Adrenal gland (tissue), 9 donors: ENCODE measurements at regions not wholly inside any gene's neighbourhood (a gene's known extent, or its start where the extent isn't known, plus 50 kb on each side); places are given as distances from the start of the nearest gene placed in this dataset.

Experiments used
- DNase-seq, 7 donors: peaks; one replicate each; pipeline ENCODE4 v3.0.0-alpha.2; 2019 to 2020
- H3K27ac ChIP-seq, 5 donors: fragments of 200-600 bp; sonication (generic) in 4 of 5; 1 replicate in 3 of 5; 2 replicates in 2 of 5; pipeline versions ENCODE4 v1.5.1 to v1.8.0; 2016 to 2020; ENCODE audit warnings: mild to moderate bottlenecking in 1 of 5
- H3K27me3 ChIP-seq: fragments of 200-600 bp; 2 replicates; pipeline ENCODE4 v1.8.0; 2021
- H3K36me3 ChIP-seq, 2 donors: fragments of 200-600 bp; replicated peaks in 1 of 2; 1 replicate in 1 of 2; 2 replicates in 1 of 2; pipeline versions ENCODE4 v1.5.1 to v1.8.0; 2018 to 2022
- H3K4me1 ChIP-seq, 2 donors: fragments of 200-600 bp; replicated peaks in 1 of 2; 1 replicate in 1 of 2; 2 replicates in 1 of 2; pipeline versions ENCODE4 v1.5.1 to v1.8.0; 2018 to 2021
- H3K4me3 ChIP-seq, 4 donors: fragments of 200-600 bp; sonication (generic) in 3 of 4; one replicate each; pipeline ENCODE4 v1.5.1; 2016 to 2018
- H3K9me3 ChIP-seq, 3 donors: fragments of 200-600 bp; sonication (generic) in 1 of 3; replicated peaks in 1 of 3; 1 replicate in 2 of 3; 2 replicates in 1 of 3; pipeline versions ENCODE4 v1.5.1 to v1.8.0; 2016 to 2021
- CTCF ChIP-seq, 6 experiments: fragments of 450-650 bp in 4 of 6; fragments of 200-600 bp in 2 of 6; sonication (generic) in 1 of 6; IDR thresholded peaks; 1 replicate in 5 of 6; 2 replicates in 1 of 6; pipeline versions ENCODE4 v1.5.1 to v1.8.0; 2016 to 2021; ENCODE audit warnings: antibody characterized with exemption in 6 of 6, mild to moderate bottlenecking in 2 of 6, moderate library complexity in 1 of 6
- POLR2A ChIP-seq, 2 donors: fragments of 450-650 bp; IDR thresholded peaks; one replicate each; pipeline ENCODE4 v1.6.1; 2017; ENCODE audit warnings: antibody characterized with exemption in 2 of 2, mild to moderate bottlenecking in 2 of 2, moderate library complexity in 1 of 2
- WGBS, 4 donors: extraction: QIAGEN DNeasy Blood & Tissue Kit in 2 of 4; methylation state at CpG; one replicate each; pipeline versions ENCODE4 v1.1.5 to v1.1.7; 2013 to 2017; 5-methylcytosine and 5-hydroxymethylcytosine counted together
- intact Hi-C, 2 donors: fragments of 100-400 bp; cut with DNase I; formaldehyde crosslinking; loops; one replicate each; pipeline versions ENCODE4 v1.14.1 to v1.15.0; 2022 to 2023
- donor health status: healthy with polysubstance abuse.
- donor health status: Bipolar disorder and iron deficiency.
- donor health status: DM: yes; HTN: yes; CAD: no.
- donor health status: DM: no; HTN: no; CAD: no.
- donor health status: DM: no; HTN: no; CAD: no.

- DNase-seq: peak; percentile 76 to 87 (median 79)
- Histone ChIP-seq H3K27me3 (no peaks in the 10 kb centered on the region), H3K4me1 (peaks cover 0 to 4% of the 10 kb centered on the region in 2 donors), H3K9me3 (no peaks in the 10 kb centered on the region), H3K27ac (peak overlapping the region in 3 of 5 donors; percentile 11 to 56 (median 26)), H3K4me3 (peak overlapping the region in 3 of 4 donors; percentile 45 to 73 (median 57)), H3K36me3 (no peaks in the 10 kb centered on the region)
- intact Hi-C loops: loop anchor here in 1 of 2 donors (10.0 kb wide), 1 partner anchor 173 kb away; no protein-coding TSS in a partner anchor
- TF ChIP-seq CTCF (IDR thresholded peaks at IDR 0.05): peak; percentile 80 to 92 (median 90)
- peak in 1 of 2 donors; percentile 20 for TF ChIP-seq POLR2A (IDR thresholded peaks at IDR 0.05)
- WGBS, 4 donors: 1 to 4% (median 3%) methylated on average over 35 to 55 of the region's 55 CpGs
Observed at GRCh38 chr3:107927361-107928083, 163.3 kb downstream of the CD47 start.

DNA sequence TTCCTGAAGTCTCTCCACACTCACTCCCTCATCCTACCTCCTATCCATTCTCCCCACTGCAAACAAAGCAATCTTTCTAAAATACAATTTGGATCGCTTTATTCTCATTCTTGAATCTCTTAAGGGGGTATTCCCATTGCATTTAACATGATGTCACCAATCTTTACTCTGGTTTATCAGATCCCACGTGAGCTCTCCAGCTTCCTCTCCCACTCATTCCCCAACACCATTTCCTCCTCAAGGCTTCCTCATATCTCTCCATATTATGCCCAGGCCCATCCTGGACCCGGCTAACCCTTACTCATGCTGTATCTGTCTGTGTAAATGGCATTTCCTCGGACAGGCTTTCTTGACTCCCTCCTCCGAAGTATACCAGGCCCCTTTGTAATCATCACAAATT, 165.0 kb downstream of the CD47 start:
- no peaks in the 10 kb centered on the region for H3K27me3 ChIP-seq
- no peak for DNase-seq
- TF ChIP-seq CTCF (IDR thresholded peaks at IDR 0.05) (no peak), POLR2A (IDR thresholded peaks at IDR 0.05) (no peak)
- WGBS, 4 donors: 89 to 98% (median 95%) methylated on average over 5 of the region's 5 CpGs
- intact Hi-C loops: loop anchor here in 1 of 2 donors (10.0 kb wide), 1 partner anchor 171 kb away; no protein-coding TSS in a partner anchor
- H3K9me3 ChIP-seq: no peaks in the 10 kb centered on the region
- H3K36me3 ChIP-seq: no peaks in the 10 kb centered on the region
- no peak overlapping the region for H3K4me3 ChIP-seq
- peaks cover 0 to 14% of the 10 kb centered on the region in 2 donors for H3K4me1 ChIP-seq
- H3K27ac ChIP-seq: no peak overlapping the region

GRCh38 chr3:107921038-107921437, 169.8 kb downstream of the CD47 start:
- Histone ChIP-seq H3K9me3 (peaks cover 0 to 3% (median 0%) of the 10 kb centered on the region in 3 donors), H3K4me3 (no peak overlapping the region), H3K27me3 (no peaks in the 10 kb centered on the region), H3K27ac (no peak overlapping the region), H3K4me1 (peaks cover 0 to 9% of the 10 kb centered on the region in 2 donors), H3K36me3 (no peaks in the 10 kb centered on the region)
- no peak for DNase-seq
- 73 to 95% (median 93%) methylated on average over 1 of the region's 1 CpG for WGBS, 4 donors
- no peak for TF ChIP-seq POLR2A (IDR thresholded peaks at IDR 0.05)
- TF ChIP-seq CTCF (IDR thresholded peaks at IDR 0.05): no peak
- intact Hi-C loops: loop anchor here in 1 of 2 donors (10.0 kb wide), 1 partner anchor 166 kb away; no protein-coding TSS in a partner anchor

DNA sequence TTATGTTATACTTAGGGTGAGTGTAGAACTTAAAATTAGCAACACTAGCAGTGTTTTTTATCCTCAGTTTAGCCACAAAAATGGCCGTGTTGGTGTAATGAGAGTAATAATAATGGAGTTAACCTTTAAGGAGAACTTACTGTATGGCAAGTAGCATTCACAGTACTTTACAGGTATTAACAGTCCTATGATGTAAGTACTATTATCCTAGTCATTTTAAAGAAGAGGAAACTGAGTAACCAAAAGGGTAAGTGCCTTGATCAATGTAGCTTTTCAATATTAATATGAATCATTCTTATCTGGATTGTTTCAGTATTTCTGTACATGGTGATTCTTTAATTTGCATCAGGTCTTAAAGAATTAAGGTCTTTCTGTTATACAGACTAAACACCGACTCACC, 170.3 kb downstream of the CD47 start:
- 88 to 94% (median 90%) methylated on average over 2 of the region's 2 CpGs for WGBS, 4 donors
- TF ChIP-seq CTCF (IDR thresholded peaks at IDR 0.05): no peak
- TF ChIP-seq POLR2A (IDR thresholded peaks at IDR 0.05): no peak
- intact Hi-C loops: loop anchor here in 1 of 2 donors (10.0 kb wide), 1 partner anchor 166 kb away; no protein-coding TSS in a partner anchor
- peaks cover 0 to 9% of the 10 kb centered on the region in 2 donors for H3K4me1 ChIP-seq
- no peak for DNase-seq
- H3K27ac ChIP-seq: no peak overlapping the region
- H3K36me3 ChIP-seq: no peaks in the 10 kb centered on the region
- peaks cover 0 to 3% (median 0%) of the 10 kb centered on the region in 3 donors for H3K9me3 ChIP-seq
- no peak overlapping the region for H3K4me3 ChIP-seq
- no peaks in the 10 kb centered on the region for H3K27me3 ChIP-seq
